Aorta (tissue), 5 donors: ENCODE measurements at regions not wholly inside any gene's neighbourhood (a gene's known extent, or its start where the extent isn't known, plus 50 kb on each side); places are given as distances from the start of the nearest gene placed in this dataset.

Experiments
- ATAC-seq: fragments of 200-7000 bp; cut with Tn5 transposase; one replicate; pipeline ENCODE4 v1.9.1; 2022; ENCODE audit warnings: moderate library complexity; ENCODE audit not compliant: low FRiP score
- DNase-seq, 2 donors: peaks; one replicate each; pipeline ENCODE4 v3.0.0-alpha.2; 2020
- H3K27ac ChIP-seq, 2 donors: one replicate each; pipeline ENCODE4 v1.5.1; 2013; ENCODE audit warnings: low read length in 2 of 2, mild to moderate bottlenecking in 2 of 2, moderate library complexity in 2 of 2, control low read depth in 1 of 2, inconsistent platforms in 1 of 2, low read depth in 1 of 2
- H3K27me3 ChIP-seq, 2 donors: one replicate each; pipeline ENCODE4 v1.6.1; 2013; ENCODE audit warnings: control low read depth in 1 of 2, low read length in 1 of 2, mild to moderate bottlenecking in 1 of 2, moderate library complexity in 1 of 2; ENCODE audit not compliant: insufficient read depth in 2 of 2, control insufficient read depth in 1 of 2
- H3K36me3 ChIP-seq, 2 donors: one replicate each; pipeline ENCODE4 v1.6.1; 2013; ENCODE audit warnings: control low read depth in 1 of 2, low read length in 1 of 2, mild to moderate bottlenecking in 1 of 2; ENCODE audit not compliant: insufficient read depth in 2 of 2, control insufficient read depth in 1 of 2
- H3K4me1 ChIP-seq, 2 donors: one replicate each; pipeline ENCODE4 v1.6.1; 2013; ENCODE audit warnings: low read length in 2 of 2, control low read depth in 1 of 2, mild to moderate bottlenecking in 1 of 2, moderate library complexity in 1 of 2; ENCODE audit not compliant: insufficient read depth in 2 of 2, control insufficient read depth in 1 of 2
- H3K4me3 ChIP-seq, 2 donors: one replicate each; pipeline ENCODE4 v1.5.1; 2013; ENCODE audit warnings: low read length in 2 of 2, control low read depth in 1 of 2, mild to moderate bottlenecking in 1 of 2
- H3K9me3 ChIP-seq: one replicate; pipeline ENCODE4 v1.6.1; 2013; ENCODE audit warnings: mild to moderate bottlenecking, low read length; ENCODE audit not compliant: control insufficient read depth
- WGBS, 2 donors: extraction: QIAGEN DNeasy Blood & Tissue Kit; methylation state at CpG; one replicate each; pipeline ENCODE4 v1.1.7; 2013; 5-methylcytosine and 5-hydroxymethylcytosine counted together
- intact Hi-C, 2 donors: fragments of 100-400 bp; cut with DNase I; formaldehyde crosslinking; loops; one replicate each; pipeline versions ENCODE4 v1.14.2 to v1.15.0; 2022
- donor health status: healthy with polysubstance abuse.
- donor health status: Bipolar disorder and iron deficiency.
- donor health status: DM: no; HTN: no; CAD: no.
- donor health status: DM: no; HTN: no; CAD: no.
- donor health status: DM: yes; HTN: yes; CAD: no.

GRCh38 chr5:155087036-155087435 is 73.5 kb downstream of the KIF4B start:
- intact Hi-C loops = no loop called here
- H3K4me3 ChIP-seq = no peak overlapping the region
- H3K27ac ChIP-seq = no peak overlapping the region
- DNase-seq (no peak), ATAC-seq (no peak)
- no peaks in the 10 kb centered on the region for H3K9me3 ChIP-seq
- H3K27me3 ChIP-seq = no peaks in the 10 kb centered on the region
- H3K36me3 ChIP-seq = no peaks in the 10 kb centered on the region
- peaks cover 0 to 2% of the 10 kb centered on the region in 2 donors for H3K4me1 ChIP-seq
- whole genome bisulfite sequencing, 2 donors = 86 to 91% methylated on average over 4 of the region's 4 CpGs

- no peak for DNase-seq
- H3K4me1 ChIP-seq = peaks cover 0 to 5% of the 10 kb centered on the region in 2 donors
- WGBS, 2 donors = 95 to 96% methylated on average over 2 of the region's 2 CpGs
These were observed 75.3 kb downstream of the KIF4B start for GRCh38 chr5:155088811-155089210.

DNA sequence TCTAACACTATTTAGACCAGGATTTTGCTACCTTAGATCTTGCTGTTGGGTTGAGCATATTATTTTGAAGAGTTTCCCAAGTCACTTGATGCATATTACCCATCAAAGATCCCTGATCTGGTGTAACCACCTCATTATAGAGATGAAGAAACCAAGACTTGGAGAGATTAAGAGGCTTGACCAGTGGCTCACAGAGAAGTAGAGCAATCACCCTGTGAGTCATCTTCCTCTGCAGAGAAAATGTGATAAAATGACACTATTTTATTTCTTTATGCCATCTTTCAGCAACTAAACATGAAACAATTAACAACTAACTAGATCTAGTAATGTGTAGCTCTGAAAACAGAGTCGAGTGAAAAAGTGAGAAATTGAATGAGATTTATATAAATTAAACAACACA is 76.1 kb downstream of the KIF4B start:
- peaks cover under 1 to 5% of the 10 kb centered on the region in 2 donors for H3K4me1 ChIP-seq
- no peaks in the 10 kb centered on the region for H3K9me3 ChIP-seq
- H3K27ac ChIP-seq = no peak overlapping the region
- H3K4me3 ChIP-seq = no peak overlapping the region
- intact Hi-C loops = no loop called here
- no peaks in the 10 kb centered on the region for H3K27me3 ChIP-seq
- ATAC-seq (no peak), DNase-seq (no peak)
- H3K36me3 ChIP-seq = no peaks in the 10 kb centered on the region
- 95 to 97% methylated on average over 1 of the region's 1 CpG for WGBS, 2 donors

More at GRCh38 chr5:155088811-155089210, 75.3 kb downstream of the KIF4B start:
- no peaks in the 10 kb centered on the region for H3K27me3 ChIP-seq
- no peaks in the 10 kb centered on the region for H3K36me3 ChIP-seq
- intact Hi-C loops = no loop called here
- H3K4me3 ChIP-seq = no peak overlapping the region
- no peak for ATAC-seq
- H3K9me3 ChIP-seq = no peaks in the 10 kb centered on the region
- H3K27ac ChIP-seq = no peak overlapping the region

- Histone ChIP-seq H3K27ac (no peak overlapping the region), H3K4me3 (no peak overlapping the region), H3K4me1 (peaks cover 4 to 5% of the 10 kb centered on the region in 2 donors), H3K36me3 (no peaks in the 10 kb centered on the region), H3K27me3 (no peaks in the 10 kb centered on the region), H3K9me3 (no peaks in the 10 kb centered on the region)
- 3 to 7% methylated on average over 2 of the region's 2 CpGs for WGBS, 2 donors
- ATAC-seq (no peak), DNase-seq (no peak)
- intact Hi-C loops = no loop called here
These were observed 77.6 kb downstream of the KIF4B start for GRCh38 chr5:155091063-155091648.

DNA sequence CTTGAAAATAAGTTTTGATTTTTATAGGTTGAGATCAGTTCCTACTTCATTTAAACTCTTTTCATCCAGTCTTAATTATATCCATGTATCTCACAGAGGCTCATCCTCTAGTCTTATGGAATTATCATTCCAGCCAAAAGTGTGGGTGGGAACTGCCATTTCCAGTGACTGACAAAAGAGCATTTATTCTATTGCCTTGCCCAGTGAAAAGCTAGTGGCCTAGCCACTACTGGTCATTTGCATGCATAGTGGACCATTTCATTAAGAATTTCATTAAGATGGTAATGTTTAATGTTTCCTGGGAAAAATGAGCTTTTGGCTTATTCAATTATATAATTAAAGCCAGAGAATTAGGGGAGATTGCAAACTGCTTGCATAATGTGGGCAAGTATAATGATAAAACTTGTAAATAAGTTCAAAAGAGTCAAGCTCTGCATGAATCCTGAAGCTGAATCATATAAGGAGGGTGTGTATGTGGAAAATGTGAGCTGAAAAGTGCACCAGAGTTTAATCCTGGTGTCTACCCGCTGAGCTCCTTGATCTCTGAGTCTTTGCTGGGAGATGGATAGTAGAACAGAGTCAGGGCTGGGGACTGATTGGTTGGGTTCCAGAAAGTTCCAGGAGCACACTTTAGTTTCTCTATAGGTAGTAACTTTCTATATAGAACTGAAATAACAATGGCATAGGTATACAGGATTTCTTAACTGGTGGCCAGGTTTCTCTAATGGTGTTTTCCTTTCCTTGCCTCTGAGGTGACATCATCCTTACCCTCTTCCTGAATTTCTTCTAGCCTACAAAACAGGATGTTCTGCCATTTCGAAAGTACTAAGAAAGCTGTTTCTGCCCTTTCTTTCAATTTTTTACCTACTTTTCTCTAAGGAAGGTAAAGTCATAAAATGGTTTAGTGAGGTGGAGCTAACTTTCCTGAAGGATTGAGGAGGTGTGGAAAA is 78.5 kb downstream of the KIF4B start:
- intact Hi-C loops = no loop called here
- Histone ChIP-seq H3K27ac (no peak overlapping the region), H3K9me3 (no peaks in the 10 kb centered on the region), H3K4me1 (peaks cover 4 to 5% of the 10 kb centered on the region in 2 donors), H3K36me3 (no peaks in the 10 kb centered on the region), H3K27me3 (no peaks in the 10 kb centered on the region), H3K4me3 (no peak overlapping the region)
- ATAC-seq = no peak
- no peak for DNase-seq
- WGBS, 2 donors = 89 to 92% methylated on average over 2 of the region's 2 CpGs

DNA sequence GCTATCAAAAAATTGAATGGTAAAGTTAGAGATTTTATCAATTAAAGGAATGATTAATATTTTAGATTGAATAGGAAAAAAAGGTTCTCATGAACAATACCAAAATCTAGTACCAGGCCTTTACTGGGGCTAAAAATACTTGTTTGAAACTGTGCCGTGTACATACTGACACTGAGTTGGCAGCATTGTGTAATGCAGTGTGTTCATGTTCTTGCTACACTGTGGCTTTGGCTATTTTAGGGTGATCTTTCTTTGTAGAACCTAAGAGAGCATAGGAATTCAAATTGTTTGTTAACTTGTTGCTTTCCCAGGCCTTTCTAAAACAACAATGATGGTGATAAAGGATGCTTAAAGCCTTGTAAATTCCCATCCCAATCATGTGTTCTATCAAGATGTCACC is 80.9 kb downstream of the KIF4B start:
- ATAC-seq (no peak), DNase-seq (no peak)
- Histone ChIP-seq H3K36me3 (no peaks in the 10 kb centered on the region), H3K4me3 (no peak overlapping the region), H3K27me3 (no peaks in the 10 kb centered on the region), H3K9me3 (no peaks in the 10 kb centered on the region), H3K27ac (no peak overlapping the region), H3K4me1 (peaks cover 3 to 4% of the 10 kb centered on the region in 2 donors)
- WGBS, 2 donors = 11 to 14% methylated on average over 1 of the region's 1 CpG
- intact Hi-C loops = no loop called here

GRCh38 chr5:155097995-155098394 is 84.4 kb downstream of the KIF4B start:
- intact Hi-C loops = no loop called here
- Histone ChIP-seq H3K4me1 (peaks cover 0 to 4% of the 10 kb centered on the region in 2 donors), H3K27me3 (no peaks in the 10 kb centered on the region), H3K9me3 (no peaks in the 10 kb centered on the region), H3K36me3 (no peaks in the 10 kb centered on the region), H3K4me3 (no peak overlapping the region), H3K27ac (no peak overlapping the region)
- 65 to 70% methylated on average over 2 of the region's 2 CpGs for WGBS, 2 donors
- ATAC-seq (no peak), DNase-seq (no peak)

GRCh38 chr5:155098433-155098832 is 84.9 kb downstream of the KIF4B start:
- Histone ChIP-seq H3K36me3 (no peaks in the 10 kb centered on the region), H3K27ac (no peak overlapping the region), H3K4me3 (no peak overlapping the region), H3K27me3 (no peaks in the 10 kb centered on the region), H3K4me1 (peaks cover 0 to 4% of the 10 kb centered on the region in 2 donors), H3K9me3 (no peaks in the 10 kb centered on the region)
- intact Hi-C loops = no loop called here
- no peak for ATAC-seq
- no peak for DNase-seq
- whole genome bisulfite sequencing, 2 donors = 37 to 38% methylated on average over 1 of the region's 1 CpG

DNA sequence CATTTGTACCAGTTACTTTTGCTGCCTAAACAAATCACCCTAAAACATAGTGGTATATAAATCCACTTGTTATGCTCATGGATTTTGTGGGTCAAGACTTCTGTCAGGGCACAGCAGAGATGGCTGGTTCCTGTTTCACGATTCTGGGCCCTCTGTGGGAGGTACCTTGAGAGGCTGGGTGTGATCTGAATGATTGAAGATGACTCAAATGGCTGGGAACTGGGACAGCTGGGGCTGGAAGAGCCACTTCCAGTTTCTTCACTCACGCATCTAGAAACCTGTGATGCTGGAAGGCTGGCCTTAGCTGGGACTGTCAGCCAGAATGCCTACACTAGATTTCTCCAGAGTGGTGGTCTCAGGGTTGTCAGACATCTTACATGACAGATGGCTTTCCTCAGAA is 88.1 kb downstream of the KIF4B start:
- intact Hi-C loops = no loop called here
- no peak for DNase-seq
- H3K27ac ChIP-seq = no peak overlapping the region

More for the DNA sequence above, 88.1 kb downstream of the KIF4B start:
- no peak for ATAC-seq
- Histone ChIP-seq H3K4me3 (no peak overlapping the region), H3K9me3 (no peaks in the 10 kb centered on the region), H3K36me3 (no peaks in the 10 kb centered on the region), H3K4me1 (no peaks in the 10 kb centered on the region), H3K27me3 (no peaks in the 10 kb centered on the region)
- 51 to 58% methylated on average over 2 of the region's 2 CpGs for WGBS, 2 donors
